PFSK-1 (cell line): ENCODE measurements at regions not wholly inside any gene's neighbourhood (a gene's known extent, or its start where the extent isn't known, plus 50 kb on each side); places are given as distances from the start of the nearest gene placed in this dataset.

Experiments used
- FOXP2 ChIP-seq: optimal IDR thresholded peaks from 2 replicates; pipeline ENCODE3; 2011; ENCODE audit warnings: borderline replicate concordance, control low read depth, inconsistent platforms; ENCODE audit not compliant: insufficient read depth; ENCODE audit errors: extremely low read length, extremely low read depth
- POLR2AphosphoS5 ChIP-seq: IDR thresholded peaks from 2 replicates; pipeline ENCODE4 v1.6.1; 2012; ENCODE audit warnings: low read depth, mild to moderate bottlenecking, control low read depth, low read length, moderate library complexity
- REST ChIP-seq, 2 experiments: IDR thresholded peaks; 2 replicates each; pipeline versions ENCODE4 v1.6.1 to v1.8.0; 2011 to 2012; ENCODE audit warnings: low read depth in 2 of 2, low read length in 2 of 2, control low read depth in 1 of 2, inconsistent platforms in 1 of 2, mild to moderate bottlenecking in 1 of 2, moderate library complexity in 1 of 2; ENCODE audit not compliant: insufficient read depth in 1 of 2
- SIN3A ChIP-seq: IDR thresholded peaks from 2 replicates; pipeline ENCODE4 v1.6.1; 2012; ENCODE audit warnings: mild to moderate bottlenecking, low read length, moderate library complexity, borderline replicate concordance; ENCODE audit not compliant: insufficient read depth
- TAF1 ChIP-seq: IDR thresholded peaks from 2 replicates; pipeline ENCODE4 v1.6.1; 2012; ENCODE audit warnings: low read length, control low read depth, borderline replicate concordance; ENCODE audit not compliant: insufficient read depth

- TF ChIP-seq SIN3A (no peak), TAF1 (no peak), REST (IDR thresholded peaks at IDR 0.05; ENCODE audit: insufficient read depth in 1 of 2, low read depth in 2 of 2, low read length in 2 of 2) (no peak), FOXP2 (no peak), POLR2AphosphoS5 (no peak)
These were observed 635.5 kb downstream of the TBL1XR1 start for GRCh38 chr3:176561826-176562225.

GRCh38 chr3:176554791-176555654 lies 642.3 kb downstream of the TBL1XR1 start:
- no peak for TF ChIP-seq FOXP2

DNA sequence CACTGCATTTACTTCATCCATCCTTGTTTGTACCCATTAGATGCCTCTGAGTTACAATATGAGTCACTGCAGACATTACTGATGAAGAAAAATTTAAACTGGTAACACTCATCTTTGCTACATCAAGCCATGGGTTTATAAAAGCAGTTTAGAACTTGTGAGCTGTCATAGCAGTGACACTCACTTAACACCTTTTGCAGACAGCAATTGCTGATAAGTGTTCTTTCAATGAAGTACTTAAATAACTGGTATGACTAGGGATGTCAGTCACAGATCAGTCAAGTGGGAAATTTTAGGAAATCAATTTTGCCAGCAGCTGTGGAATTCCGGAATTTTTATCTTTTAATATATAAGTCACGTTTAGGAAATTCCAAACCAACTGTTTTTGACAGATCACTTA lies 643.0 kb downstream of the TBL1XR1 start:
- TF ChIP-seq SIN3A (no peak), FOXP2 (no peak), TAF1 (no peak), POLR2AphosphoS5 (no peak), REST (IDR thresholded peaks at IDR 0.05; ENCODE audit: insufficient read depth in 1 of 2, low read depth in 2 of 2, low read length in 2 of 2) (no peak)

- TF ChIP-seq SIN3A (no peak), POLR2AphosphoS5 (no peak), REST (IDR thresholded peaks at IDR 0.05; ENCODE audit: insufficient read depth in 1 of 2, low read depth in 2 of 2, low read length in 2 of 2) (no peak), FOXP2 (no peak), TAF1 (no peak)
These were observed 670.3 kb downstream of the TBL1XR1 start for GRCh38 chr3:176526942-176527341.

- TF ChIP-seq REST (IDR thresholded peaks at IDR 0.05; ENCODE audit: insufficient read depth in 1 of 2, low read depth in 2 of 2, low read length in 2 of 2) (no peak), SIN3A (no peak), POLR2AphosphoS5 (no peak), TAF1 (no peak), FOXP2 (no peak)
These were observed 671.1 kb downstream of the TBL1XR1 start for GRCh38 chr3:176526225-176526624.
